ENCODE measurements at regions not wholly inside any gene's neighbourhood (a gene's known extent, or its start where the extent isn't known, plus 50 kb on each side); places are given as distances from the start of the nearest gene placed in this dataset.

- no peak for DNase-seq
- no peaks in the 10 kb centered on the region for H3K9me3 ChIP-seq (ENCODE audit: control insufficient read depth in 1 of 2, low read length in 2 of 2)
- H3K27ac ChIP-seq (ENCODE audit: low read depth, low read length): no peak overlapping the region
- Mint-ChIP-seq H3K4me1 (peaks cover 0 to 8% (median 4%) of the 10 kb centered on the region in 4 donors), H3K36me3 (no peaks in the 10 kb centered on the region), H3K27ac (no peak overlapping the region), H3K9me3 (peaks cover 0 to 2% (median 0%) of the 10 kb centered on the region in 8 donors), H3K27me3 (peaks cover 32 to 49% of the 10 kb centered on the region in 2 donors), H3K4me3 (no peak overlapping the region)
- ChIA-PET POLR2A (ENCODE audit: partially characterized antibody) (no interaction called here), CTCF (ENCODE audit: partially characterized antibody) (interaction anchor here (0.8 to 1.2 kb wide), 3 partner anchors 818 to 820 kb away, joined by 3 to 5 read pairs (median 3); no protein-coding TSS in a partner anchor)
- peaks cover 3% of the 10 kb centered on the region for H3K4me1 ChIP-seq (ENCODE audit: insufficient read depth, low read length)
- no peaks in the 10 kb centered on the region for H3K36me3 ChIP-seq (ENCODE audit: insufficient read depth, low read length)
- H3K4me3 ChIP-seq (ENCODE audit: low read length in 2 of 2): no peak overlapping the region
- peaks cover 13% of the 10 kb centered on the region for H3K27me3 ChIP-seq (ENCODE audit: insufficient read depth, low read length)
- intact Hi-C loops (cut with micrococcal nuclease): loop anchor here (5.0 kb wide), 1 partner anchor 170 kb away; no protein-coding TSS in a partner anchor
These were observed 99.4 kb upstream of the MVB12B start for GRCh38 chr9:126226991-126227936.

GRCh38 chr9:126228111-126228780 is 98.4 kb upstream of the MVB12B start:
- Histone ChIP-seq H3K36me3 (ENCODE audit: insufficient read depth, low read length) (no peaks in the 10 kb centered on the region), H3K4me1 (ENCODE audit: insufficient read depth, low read length) (peaks cover 3% of the 10 kb centered on the region), H3K4me3 (ENCODE audit: low read length in 2 of 2) (no peak overlapping the region), H3K9me3 (ENCODE audit: control insufficient read depth in 1 of 2, low read length in 2 of 2) (no peaks in the 10 kb centered on the region), H3K27me3 (ENCODE audit: insufficient read depth, low read length) (peaks cover 7% of the 10 kb centered on the region), H3K27ac (ENCODE audit: low read depth, low read length) (no peak overlapping the region)
- Mint-ChIP-seq H3K9me3 (peaks cover 0 to 2% (median 0%) of the 10 kb centered on the region in 8 donors), H3K4me1 (peaks cover 0 to 8% (median 4%) of the 10 kb centered on the region in 4 donors), H3K27ac (no peak overlapping the region), H3K36me3 (no peaks in the 10 kb centered on the region), H3K27me3 (peaks cover 32 to 47% of the 10 kb centered on the region in 2 donors), H3K4me3 (no peak overlapping the region)
- DNase-seq: no peak
- POLR2A ChIA-PET (ENCODE audit: partially characterized antibody): no interaction called here
- intact Hi-C loops (cut with micrococcal nuclease): loop anchor here (5.0 kb wide), 1 partner anchor 169 kb away; no protein-coding TSS in a partner anchor
- CTCF ChIA-PET (ENCODE audit: partially characterized antibody): interaction anchor here (1.2 kb wide), 1 partner anchor 821 kb away, joined by 5 read pairs; no protein-coding TSS in a partner anchor

GRCh38 chr9:126228781-126229444 is 97.7 kb upstream of the MVB12B start:
- Histone ChIP-seq H3K27me3 (ENCODE audit: insufficient read depth, low read length) (peaks cover 4% of the 10 kb centered on the region), H3K4me1 (ENCODE audit: insufficient read depth, low read length) (peaks cover 3% of the 10 kb centered on the region), H3K4me3 (ENCODE audit: low read length in 2 of 2) (no peak overlapping the region), H3K9me3 (ENCODE audit: control insufficient read depth in 1 of 2, low read length in 2 of 2) (no peaks in the 10 kb centered on the region), H3K36me3 (ENCODE audit: insufficient read depth, low read length) (no peaks in the 10 kb centered on the region), H3K27ac (ENCODE audit: low read depth, low read length) (no peak overlapping the region)
- Mint-ChIP-seq H3K4me1 (peaks cover 0 to 8% (median 4%) of the 10 kb centered on the region in 4 donors), H3K9me3 (peaks cover 0 to 2% (median 0%) of the 10 kb centered on the region in 8 donors), H3K4me3 (peak overlapping the region in 1 of 8 donors; percentile 11), H3K27me3 (peaks cover 28 to 46% of the 10 kb centered on the region in 2 donors), H3K27ac (no peak overlapping the region), H3K36me3 (no peaks in the 10 kb centered on the region)
- intact Hi-C loops (cut with micrococcal nuclease): loop anchor here (1.0 to 5.0 kb wide), 2 partner anchors 168 to 262 kb away; no protein-coding TSS in a partner anchor
- DNase-seq: peak; percentile 47 to 58 (median 51)
- ChIA-PET CTCF (ENCODE audit: partially characterized antibody) (interaction anchor here (1.2 to 1.8 kb wide), 6 partner anchors 12 to 821 kb away, joined by 3 to 15 read pairs (median 4); no protein-coding TSS in a partner anchor), POLR2A (ENCODE audit: partially characterized antibody) (no interaction called here)

GRCh38 chr9:126229501-126229900 is 97.1 kb upstream of the MVB12B start:
- Mint-ChIP-seq H3K9me3 (peaks cover 0 to 2% (median 0%) of the 10 kb centered on the region in 8 donors), H3K36me3 (no peaks in the 10 kb centered on the region), H3K4me3 (no peak overlapping the region), H3K4me1 (peaks cover 0 to 8% (median 4%) of the 10 kb centered on the region in 4 donors), H3K27me3 (peaks cover 22 to 40% of the 10 kb centered on the region in 2 donors), H3K27ac (no peak overlapping the region)
- ChIA-PET CTCF (ENCODE audit: partially characterized antibody) (interaction anchor here (0.8 to 1.8 kb wide), 7 partner anchors 12 to 822 kb away, joined by 3 to 15 read pairs (median 3); no protein-coding TSS in a partner anchor), POLR2A (ENCODE audit: partially characterized antibody) (no interaction called here)
- no peak for DNase-seq
- intact Hi-C loops (cut with micrococcal nuclease): loop anchor here (1.0 to 5.0 kb wide), 2 partner anchors 168 to 262 kb away; no protein-coding TSS in a partner anchor
- Histone ChIP-seq H3K36me3 (ENCODE audit: insufficient read depth, low read length) (no peaks in the 10 kb centered on the region), H3K4me1 (ENCODE audit: insufficient read depth, low read length) (peaks cover 3% of the 10 kb centered on the region), H3K27ac (ENCODE audit: low read depth, low read length) (no peak overlapping the region), H3K27me3 (ENCODE audit: insufficient read depth, low read length) (no peaks in the 10 kb centered on the region), H3K9me3 (ENCODE audit: control insufficient read depth in 1 of 2, low read length in 2 of 2) (no peaks in the 10 kb centered on the region), H3K4me3 (ENCODE audit: low read length in 2 of 2) (no peak overlapping the region)

DNA sequence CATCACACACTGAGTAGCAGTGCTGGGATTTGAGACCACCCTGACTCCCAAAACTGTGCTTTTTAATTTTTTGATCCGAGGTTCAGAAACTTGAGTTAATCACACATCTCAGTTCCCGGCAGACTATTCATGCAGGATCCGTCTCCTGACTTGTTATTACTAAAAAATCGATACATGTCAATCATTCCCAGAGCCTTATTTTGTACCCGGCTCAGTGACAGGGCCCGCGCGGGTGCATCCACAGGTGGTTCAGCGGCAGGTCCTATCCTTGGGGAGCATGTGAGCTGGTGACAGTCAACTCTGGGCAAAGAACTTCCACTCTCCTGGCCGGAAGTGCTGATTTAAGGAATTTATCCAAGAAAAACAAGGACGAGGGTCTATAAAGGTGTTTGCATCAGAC is 95.9 kb upstream of the MVB12B start:
- Mint-ChIP-seq H3K27ac (no peak overlapping the region), H3K4me3 (no peak overlapping the region), H3K4me1 (peaks cover 0 to 8% (median 4%) of the 10 kb centered on the region in 4 donors), H3K27me3 (peaks cover 17 to 32% of the 10 kb centered on the region in 2 donors), H3K9me3 (peaks cover 0 to 2% (median 0%) of the 10 kb centered on the region in 8 donors), H3K36me3 (no peaks in the 10 kb centered on the region)
- H3K27ac ChIP-seq (ENCODE audit: low read depth, low read length): no peak overlapping the region
- POLR2A ChIA-PET (ENCODE audit: partially characterized antibody): no interaction called here
- DNase-seq: no peak
- no peaks in the 10 kb centered on the region for H3K27me3 ChIP-seq (ENCODE audit: insufficient read depth, low read length)
- H3K4me1 ChIP-seq (ENCODE audit: insufficient read depth, low read length): peaks cover 3% of the 10 kb centered on the region
- intact Hi-C loops (cut with micrococcal nuclease): no loop called here
- CTCF ChIA-PET (ENCODE audit: partially characterized antibody): interaction anchor here (1.4 to 1.8 kb wide), 4 partner anchors 10 to 825 kb away, joined by 3 to 4 read pairs (median 3); no protein-coding TSS in a partner anchor
- H3K9me3 ChIP-seq (ENCODE audit: control insufficient read depth in 1 of 2, low read length in 2 of 2): no peaks in the 10 kb centered on the region
- no peak overlapping the region for H3K4me3 ChIP-seq (ENCODE audit: low read length in 2 of 2)
- no peaks in the 10 kb centered on the region for H3K36me3 ChIP-seq (ENCODE audit: insufficient read depth, low read length)

GRCh38 chr9:126232461-126232860 is 94.2 kb upstream of the MVB12B start:
- Histone ChIP-seq H3K4me1 (ENCODE audit: insufficient read depth, low read length) (peaks cover 3% of the 10 kb centered on the region), H3K27ac (ENCODE audit: low read depth, low read length) (no peak overlapping the region), H3K4me3 (ENCODE audit: low read length in 2 of 2) (no peak overlapping the region), H3K36me3 (ENCODE audit: insufficient read depth, low read length) (no peaks in the 10 kb centered on the region), H3K9me3 (ENCODE audit: control insufficient read depth in 1 of 2, low read length in 2 of 2) (no peaks in the 10 kb centered on the region), H3K27me3 (ENCODE audit: insufficient read depth, low read length) (no peaks in the 10 kb centered on the region)
- DNase-seq: no peak
- no peaks in the 10 kb centered on the region for H3K9me3 Mint-ChIP-seq
- intact Hi-C loops (cut with micrococcal nuclease): no loop called here
- no peak overlapping the region for H3K4me3 Mint-ChIP-seq
- no peaks in the 10 kb centered on the region for H3K36me3 Mint-ChIP-seq
- ChIA-PET CTCF (ENCODE audit: partially characterized antibody) (interaction anchor here (2.0 kb wide), 2 partner anchors 259 to 824 kb away, joined by 6 to 11 read pairs; no protein-coding TSS in a partner anchor), POLR2A (ENCODE audit: partially characterized antibody) (no interaction called here)
- H3K27me3 Mint-ChIP-seq: peaks cover 8 to 20% of the 10 kb centered on the region in 2 donors
- no peak overlapping the region for H3K27ac Mint-ChIP-seq
- H3K4me1 Mint-ChIP-seq: peaks cover 0 to 8% (median 4%) of the 10 kb centered on the region in 4 donors

Data from CD4-positive, alpha-beta memory T cell (primary cell).